ENCODE measurements at regions not wholly inside any gene's neighbourhood (a gene's known extent, or its start where the extent isn't known, plus 50 kb on each side); places are given as distances from the start of the nearest gene placed in this dataset.

- TF ChIP-seq CTCF (IDR thresholded peaks at IDR 0.05; ENCODE audit: low read length): no peak
- TF ChIP-seq EZH2 (IDR thresholded peaks at IDR 0.05; ENCODE audit: borderline replicate concordance, low read length): no peak
Observed at GRCh38 chr22:27676545-27677213, 124.9 kb downstream of the MN1 start.

Measured in OCI-LY1 (cell line).